ENCODE measurements at regions not wholly inside any gene's neighbourhood (a gene's known extent, or its start where the extent isn't known, plus 50 kb on each side); places are given as distances from the start of the nearest gene placed in this dataset.

- WGBS, 2 donors (ENCODE audit: extremely low coverage in 2 of 2, insufficient read length in 2 of 2, insufficient replicate concordance in 1 of 2): no CpG with 5 or more reads among the region's 2 CpGs
These were observed 83.1 kb upstream of the SEMA3A start for GRCh38 chr7:84277628-84278224.

GRCh38 chr7:84274029-84274638 lies 79.5 kb upstream of the SEMA3A start:
- H3K9ac ChIP-seq (ENCODE audit: low read depth, low read length, poor library complexity): no peak overlapping the region
- H3K4me1 ChIP-seq (ENCODE audit: control insufficient read depth in 2 of 2, insufficient read depth in 1 of 2, low read depth in 1 of 2, low read length in 2 of 2): peaks cover 7 to 19% of the 10 kb centered on the region in 2 donors
- H4K91ac ChIP-seq (ENCODE audit: low read depth, low read length, poor library complexity): no peak overlapping the region
- peak overlapping the region; percentile 58 for H2AFZ ChIP-seq (ENCODE audit: low read length)
- H3K9me3 ChIP-seq (replicated peaks in 1 of 2; ENCODE audit: control insufficient read depth in 2 of 2, insufficient read depth in 1 of 2, low read depth in 1 of 2, low read length in 2 of 2): no peaks in the 10 kb centered on the region
- no peak overlapping the region for H3K4me2 ChIP-seq (ENCODE audit: insufficient read depth, low read length, poor library complexity, severe bottlenecking)
- no peak overlapping the region for H4K8ac ChIP-seq (ENCODE audit: low read depth, low read length)
- H3K36me3 ChIP-seq (replicated peaks in 1 of 2; ENCODE audit: control insufficient read depth in 2 of 2, insufficient read depth in 2 of 2, low read length in 2 of 2): no peaks in the 10 kb centered on the region
- H2BK5ac ChIP-seq (ENCODE audit: low read length): no peak overlapping the region
- H3K4ac ChIP-seq (ENCODE audit: low read length): no peak overlapping the region
- H3K79me1 ChIP-seq (ENCODE audit: low read depth, low read length): no peaks in the 10 kb centered on the region
- no peak overlapping the region for H2BK120ac ChIP-seq (ENCODE audit: low read depth, low read length)
- H3K18ac ChIP-seq (ENCODE audit: low read length): no peak overlapping the region
- H2BK15ac ChIP-seq (ENCODE audit: low read length): no peak overlapping the region
- no CpG with 5 or more reads among the region's 3 CpGs for WGBS, 2 donors (ENCODE audit: extremely low coverage in 2 of 2, insufficient read length in 2 of 2, insufficient replicate concordance in 1 of 2)
- no peak overlapping the region for H2AK5ac ChIP-seq (ENCODE audit: low read depth, low read length)
- peak overlapping the region; percentile 81 for H3K27ac ChIP-seq (replicated peaks; ENCODE audit: low read length)
- no peak overlapping the region for H2BK12ac ChIP-seq (ENCODE audit: low read length)
- peak; percentile 67 for DNase-seq (ENCODE audit: low spot score)
- H3K23ac ChIP-seq (ENCODE audit: low read depth, low read length, poor library complexity): no peak overlapping the region
- no peaks in the 10 kb centered on the region for H3K27me3 ChIP-seq (ENCODE audit: control insufficient read depth in 3 of 3, insufficient read depth in 3 of 3, low read depth in 1 of 3, low read length in 3 of 3)
- no peak overlapping the region for H3K4me3 ChIP-seq (ENCODE audit: low read length in 2 of 2)
- no peak overlapping the region for H3K14ac ChIP-seq (ENCODE audit: low read length)

More at GRCh38 chr7:84277628-84278224, 83.1 kb upstream of the SEMA3A start:
- Histone ChIP-seq H3K23ac (ENCODE audit: low read depth, low read length, poor library complexity) (no peak overlapping the region), H2AK5ac (ENCODE audit: low read depth, low read length) (no peak overlapping the region), H4K91ac (ENCODE audit: low read depth, low read length, poor library complexity) (no peak overlapping the region), H3K18ac (ENCODE audit: low read length) (no peak overlapping the region), H3K4me3 (ENCODE audit: low read length in 2 of 2) (no peak overlapping the region), H3K36me3 (replicated peaks in 1 of 2; ENCODE audit: control insufficient read depth in 2 of 2, insufficient read depth in 2 of 2, low read length in 2 of 2) (no peaks in the 10 kb centered on the region), H3K4me2 (ENCODE audit: insufficient read depth, low read length, poor library complexity, severe bottlenecking) (no peak overlapping the region), H2AFZ (ENCODE audit: low read length) (no peak overlapping the region), H3K9me3 (replicated peaks in 1 of 2; ENCODE audit: control insufficient read depth in 2 of 2, insufficient read depth in 1 of 2, low read depth in 1 of 2, low read length in 2 of 2) (no peaks in the 10 kb centered on the region), H2BK15ac (ENCODE audit: low read length) (no peak overlapping the region), H2BK12ac (ENCODE audit: low read length) (no peak overlapping the region), H3K79me1 (ENCODE audit: low read depth, low read length) (no peaks in the 10 kb centered on the region), H2BK120ac (ENCODE audit: low read depth, low read length) (no peak overlapping the region), H4K8ac (ENCODE audit: low read depth, low read length) (no peak overlapping the region), H3K4ac (ENCODE audit: low read length) (no peak overlapping the region), H3K14ac (ENCODE audit: low read length) (no peak overlapping the region), H2BK5ac (ENCODE audit: low read length) (no peak overlapping the region), H3K27ac (replicated peaks; ENCODE audit: low read length) (peak overlapping the region; percentile 58), H3K9ac (ENCODE audit: low read depth, low read length, poor library complexity) (no peak overlapping the region), H3K4me1 (ENCODE audit: control insufficient read depth in 2 of 2, insufficient read depth in 1 of 2, low read depth in 1 of 2, low read length in 2 of 2) (peaks cover 7 to 19% of the 10 kb centered on the region in 2 donors), H3K27me3 (ENCODE audit: control insufficient read depth in 3 of 3, insufficient read depth in 3 of 3, low read depth in 1 of 3, low read length in 3 of 3) (no peaks in the 10 kb centered on the region)
- peak; percentile 77 for DNase-seq (ENCODE audit: low spot score)

- H2AK5ac ChIP-seq (ENCODE audit: low read depth, low read length): no peak overlapping the region
- WGBS, 2 donors (ENCODE audit: extremely low coverage in 2 of 2, insufficient read length in 2 of 2, insufficient replicate concordance in 1 of 2): no CpG with 5 or more reads among the region's 1 CpG
- no peak overlapping the region for H2BK120ac ChIP-seq (ENCODE audit: low read depth, low read length)
- H2AFZ ChIP-seq (ENCODE audit: low read length): peak overlapping the region; percentile 12
- H4K91ac ChIP-seq (ENCODE audit: low read depth, low read length, poor library complexity): no peak overlapping the region
- H3K9me3 ChIP-seq (replicated peaks in 1 of 2; ENCODE audit: control insufficient read depth in 2 of 2, insufficient read depth in 1 of 2, low read depth in 1 of 2, low read length in 2 of 2): no peaks in the 10 kb centered on the region
- no peak overlapping the region for H2BK5ac ChIP-seq (ENCODE audit: low read length)
- H3K36me3 ChIP-seq (replicated peaks in 1 of 2; ENCODE audit: control insufficient read depth in 2 of 2, insufficient read depth in 2 of 2, low read length in 2 of 2): no peaks in the 10 kb centered on the region
- H3K4me3 ChIP-seq (ENCODE audit: low read length in 2 of 2): no peak overlapping the region
- no peak overlapping the region for H3K4me2 ChIP-seq (ENCODE audit: insufficient read depth, low read length, poor library complexity, severe bottlenecking)
- no peak overlapping the region for H3K27ac ChIP-seq (replicated peaks; ENCODE audit: low read length)
- H3K4me1 ChIP-seq (ENCODE audit: control insufficient read depth in 2 of 2, insufficient read depth in 1 of 2, low read depth in 1 of 2, low read length in 2 of 2): peaks cover 4 to 5% of the 10 kb centered on the region in 2 donors
- H3K18ac ChIP-seq (ENCODE audit: low read length): no peak overlapping the region
- DNase-seq (ENCODE audit: low spot score): no peak
- H3K27me3 ChIP-seq (ENCODE audit: control insufficient read depth in 3 of 3, insufficient read depth in 3 of 3, low read depth in 1 of 3, low read length in 3 of 3): no peaks in the 10 kb centered on the region
- H4K8ac ChIP-seq (ENCODE audit: low read depth, low read length): no peak overlapping the region
- H3K79me1 ChIP-seq (ENCODE audit: low read depth, low read length): no peaks in the 10 kb centered on the region
- no peak overlapping the region for H3K9ac ChIP-seq (ENCODE audit: low read depth, low read length, poor library complexity)
- H3K23ac ChIP-seq (ENCODE audit: low read depth, low read length, poor library complexity): no peak overlapping the region
- no peak overlapping the region for H2BK12ac ChIP-seq (ENCODE audit: low read length)
- no peak overlapping the region for H2BK15ac ChIP-seq (ENCODE audit: low read length)
- no peak overlapping the region for H3K14ac ChIP-seq (ENCODE audit: low read length)
- no peak overlapping the region for H3K4ac ChIP-seq (ENCODE audit: low read length)
These were observed 77.0 kb upstream of the SEMA3A start for GRCh38 chr7:84271543-84271942.

- no peak overlapping the region for H2BK120ac ChIP-seq (ENCODE audit: low read depth, low read length)
- H2BK15ac ChIP-seq (ENCODE audit: low read length): no peak overlapping the region
- H3K36me3 ChIP-seq (replicated peaks in 1 of 2; ENCODE audit: control insufficient read depth in 2 of 2, insufficient read depth in 2 of 2, low read length in 2 of 2): no peaks in the 10 kb centered on the region
- H4K91ac ChIP-seq (ENCODE audit: low read depth, low read length, poor library complexity): no peak overlapping the region
- H3K9me3 ChIP-seq (replicated peaks in 1 of 2; ENCODE audit: control insufficient read depth in 2 of 2, insufficient read depth in 1 of 2, low read depth in 1 of 2, low read length in 2 of 2): no peaks in the 10 kb centered on the region
- H3K79me1 ChIP-seq (ENCODE audit: low read depth, low read length): no peaks in the 10 kb centered on the region
- H3K9ac ChIP-seq (ENCODE audit: low read depth, low read length, poor library complexity): no peak overlapping the region
- no peak overlapping the region for H2AFZ ChIP-seq (ENCODE audit: low read length)
- no peak overlapping the region for H3K18ac ChIP-seq (ENCODE audit: low read length)
- H3K27ac ChIP-seq (replicated peaks; ENCODE audit: low read length): no peak overlapping the region
- no peak overlapping the region for H3K4ac ChIP-seq (ENCODE audit: low read length)
- WGBS, 2 donors (ENCODE audit: extremely low coverage in 2 of 2, insufficient read length in 2 of 2, insufficient replicate concordance in 1 of 2): no CpG with 5 or more reads among the region's 2 CpGs
- no peak overlapping the region for H3K14ac ChIP-seq (ENCODE audit: low read length)
- no peak overlapping the region for H2BK12ac ChIP-seq (ENCODE audit: low read length)
- no peak overlapping the region for H3K4me2 ChIP-seq (ENCODE audit: insufficient read depth, low read length, poor library complexity, severe bottlenecking)
- H2BK5ac ChIP-seq (ENCODE audit: low read length): no peak overlapping the region
- H3K4me3 ChIP-seq (ENCODE audit: low read length in 2 of 2): no peak overlapping the region
- DNase-seq (ENCODE audit: low spot score): no peak
- no peak overlapping the region for H3K23ac ChIP-seq (ENCODE audit: low read depth, low read length, poor library complexity)
- no peak overlapping the region for H4K8ac ChIP-seq (ENCODE audit: low read depth, low read length)
- no peaks in the 10 kb centered on the region for H3K27me3 ChIP-seq (ENCODE audit: control insufficient read depth in 3 of 3, insufficient read depth in 3 of 3, low read depth in 1 of 3, low read length in 3 of 3)
- H3K4me1 ChIP-seq (ENCODE audit: control insufficient read depth in 2 of 2, insufficient read depth in 1 of 2, low read depth in 1 of 2, low read length in 2 of 2): no peaks in the 10 kb centered on the region
- no peak overlapping the region for H2AK5ac ChIP-seq (ENCODE audit: low read depth, low read length)
These were observed 69.8 kb upstream of the SEMA3A start for GRCh38 chr7:84264396-84264795.

All from neuronal stem cell (in vitro differentiated cells).